OCI-LY1 (cell line): ENCODE measurements at regions not wholly inside any gene's neighbourhood (a gene's known extent, or its start where the extent isn't known, plus 50 kb on each side); places are given as distances from the start of the nearest gene placed in this dataset.
"Not testable (repeated sequence)": the region's sequence is repeated elsewhere in the genome, so short reads cannot be mapped to it uniquely, and the experiment has no call there.

Source experiments
- H2AFZ ChIP-seq: fragments of 200-600 bp; sonication (generic), shearing (Covaris generic); 2 replicates; pipeline ENCODE4 v1.6.0; 2014; ENCODE audit warnings: antibody characterized with exemption, mild to moderate bottlenecking, low read length
- H3F3A ChIP-seq: fragments of 200-600 bp; sonication (generic), shearing (Covaris generic); 2 replicates; pipeline ENCODE4 v1.6.0; 2014; ENCODE audit warnings: mild to moderate bottlenecking, antibody characterized with exemption, low read length, moderate library complexity; ENCODE audit not compliant: insufficient read depth
- H3K27ac ChIP-seq: fragments of 200-600 bp; sonication (generic); 2 replicates; pipeline ENCODE4 v1.5.1; 2014; ENCODE audit warnings: low read length, mixed run types, mild to moderate bottlenecking, low read depth; ENCODE audit not compliant: poor library complexity, severe bottlenecking
- H3K27me3 ChIP-seq: fragments of 200-600 bp; sonication (generic); 2 replicates; pipeline ENCODE4 v1.6.0; 2014; ENCODE audit warnings: antibody characterized with exemption, mild to moderate bottlenecking, low read length, moderate library complexity; ENCODE audit not compliant: insufficient read depth
- H3K36me3 ChIP-seq: fragments of 200-600 bp; sonication (generic); 2 replicates; pipeline ENCODE4 v1.6.1; 2014; ENCODE audit warnings: mild to moderate bottlenecking, antibody characterized with exemption, low read length, moderate library complexity, mixed read lengths; ENCODE audit not compliant: insufficient read depth
- H3K4me1 ChIP-seq: fragments of 200-600 bp; sonication (generic); 2 replicates; pipeline ENCODE4 v1.5.1; 2014; ENCODE audit warnings: mild to moderate bottlenecking, low read length, moderate library complexity; ENCODE audit not compliant: insufficient read depth, severe bottlenecking
- H3K4me2 ChIP-seq: fragments of 200-600 bp; sonication (generic), shearing (Covaris generic); 2 replicates; pipeline ENCODE4 v1.6.1; 2014; ENCODE audit warnings: low read length
- H3K4me3 ChIP-seq: fragments of 200-600 bp; sonication (generic); 2 replicates; pipeline ENCODE4 v1.5.1; 2014; ENCODE audit warnings: low read length, low read depth, mild to moderate bottlenecking, mixed read lengths; ENCODE audit not compliant: poor library complexity, severe bottlenecking
- H3K79me2 ChIP-seq: fragments of 200-600 bp; shearing (Covaris generic); 2 replicates; pipeline ENCODE4 v1.6.1; 2016; ENCODE audit warnings: mixed run types, low read length, mixed read lengths; ENCODE audit not compliant: insufficient read depth
- H3K9ac ChIP-seq: fragments of 200-600 bp; sonication (generic), shearing (Covaris generic); 2 replicates; pipeline ENCODE4 v1.6.1; 2014; ENCODE audit warnings: mild to moderate bottlenecking, low read length, mixed read lengths
- H3K9me2 ChIP-seq: fragments of 200-600 bp; sonication (generic), shearing (Covaris generic); 2 replicates; pipeline ENCODE4 v1.6.1; 2014; ENCODE audit warnings: low read depth, mild to moderate bottlenecking, low read length, mixed read lengths
- H3K9me3 ChIP-seq: fragments of 200-600 bp; shearing (Covaris generic); 2 replicates; pipeline ENCODE4 v1.6.1; 2014; ENCODE audit warnings: low read length, mixed read lengths
- H4K20me1 ChIP-seq: fragments of 200-600 bp; sonication (generic), shearing (Covaris generic); 2 replicates; pipeline ENCODE4 v1.6.0; 2016; ENCODE audit warnings: mild to moderate bottlenecking, low read length; ENCODE audit not compliant: insufficient read depth
- CTCF ChIP-seq: fragments of 200-600 bp; sonication (generic), shearing (Covaris generic); IDR thresholded peaks from 2 replicates; pipeline ENCODE4 v1.5.1; 2017; ENCODE audit warnings: mild to moderate bottlenecking, antibody characterized with exemption, low read length, moderate library complexity, mixed read lengths
- EZH2 ChIP-seq: fragments of 200-600 bp; sonication (generic), shearing (Covaris generic); IDR thresholded peaks from 2 replicates; pipeline ENCODE4 v1.8.0; 2017; ENCODE audit warnings: borderline replicate concordance, mixed run types, mild to moderate bottlenecking, antibody characterized with exemption, low read length, moderate library complexity, mixed read lengths

- H3K9me3 ChIP-seq = no peaks in the 10 kb centered on the region
- no peak overlapping the region for H3K9ac ChIP-seq
- no peaks in the 10 kb centered on the region for H3F3A ChIP-seq
- H4K20me1 ChIP-seq = no peaks in the 10 kb centered on the region
- H3K36me3 ChIP-seq = no peaks in the 10 kb centered on the region
- no peaks in the 10 kb centered on the region for H3K79me2 ChIP-seq
- no peak overlapping the region for H2AFZ ChIP-seq
- H3K4me3 ChIP-seq = no peak overlapping the region
- no peaks in the 10 kb centered on the region for H3K27me3 ChIP-seq
- TF ChIP-seq EZH2 (no peak), CTCF (no peak)
- no peaks in the 10 kb centered on the region for H3K9me2 ChIP-seq
- no peak overlapping the region for H3K4me2 ChIP-seq
- H3K4me1 ChIP-seq = no peaks in the 10 kb centered on the region
- no peak overlapping the region for H3K27ac ChIP-seq
These were observed 211.3 kb upstream of the HNRNPA3 start for GRCh38 chr2:177001334-177001733.

GRCh38 chr2:177002983-177003382 is 209.6 kb upstream of the HNRNPA3 start:
- Histone ChIP-seq H3F3A (no peaks in the 10 kb centered on the region), H3K27ac (no peak overlapping the region), H3K4me3 (no peak overlapping the region), H3K9ac (no peak overlapping the region), H3K9me3 (no peaks in the 10 kb centered on the region), H3K36me3 (no peaks in the 10 kb centered on the region), H2AFZ (no peak overlapping the region), H3K9me2 (no peaks in the 10 kb centered on the region), H3K27me3 (no peaks in the 10 kb centered on the region), H3K4me2 (no peak overlapping the region), H3K4me1 (no peaks in the 10 kb centered on the region), H4K20me1 (no peaks in the 10 kb centered on the region), H3K79me2 (no peaks in the 10 kb centered on the region)
- TF ChIP-seq CTCF = no peak
- no peak for TF ChIP-seq EZH2

- H3K27me3 ChIP-seq, H3K4me1 ChIP-seq, H3K9me2 ChIP-seq, H3K4me2 ChIP-seq, H3K27ac ChIP-seq, H3K4me3 ChIP-seq, H3K36me3 ChIP-seq, H3K9me3 ChIP-seq, H3K79me2 ChIP-seq, H3F3A ChIP-seq, H3K9ac ChIP-seq, H2AFZ ChIP-seq, H4K20me1 ChIP-seq: not testable (repeated sequence)
These were observed 204.9 kb upstream of the HNRNPA3 start for GRCh38 chr2:177007726-177008125.

GRCh38 chr2:177008662-177009061 is 203.9 kb upstream of the HNRNPA3 start:
- not testable (repeated sequence) for H3K27me3 ChIP-seq, H3K27ac ChIP-seq, H3F3A ChIP-seq, H3K9ac ChIP-seq, H3K4me3 ChIP-seq, H4K20me1 ChIP-seq, H3K79me2 ChIP-seq, H3K4me1 ChIP-seq, H3K9me2 ChIP-seq, H3K4me2 ChIP-seq, H3K36me3 ChIP-seq, H3K9me3 ChIP-seq, H2AFZ ChIP-seq
